HS-27A (cell line): ENCODE measurements at regions not wholly inside any gene's neighbourhood (a gene's known extent, or its start where the extent isn't known, plus 50 kb on each side); places are given as distances from the start of the nearest gene placed in this dataset.

Experiments
- DNase-seq: peaks from one replicate; pipeline ENCODE4 v3.0.0-alpha.2; 2012; ENCODE audit warnings: low read depth, missing footprints

- DNase-seq, result peak; percentile 17
These were observed 197.0 kb downstream of the MZT1 start for GRCh38 chr13:72530471-72530870.

GRCh38 chr13:72527333-72527732 lies 200.1 kb downstream of the MZT1 start:
- DNase-seq, result no peak

- no peak for DNase-seq
These were observed 203.8 kb downstream of the MZT1 start for GRCh38 chr13:72523593-72523992.

DNA sequence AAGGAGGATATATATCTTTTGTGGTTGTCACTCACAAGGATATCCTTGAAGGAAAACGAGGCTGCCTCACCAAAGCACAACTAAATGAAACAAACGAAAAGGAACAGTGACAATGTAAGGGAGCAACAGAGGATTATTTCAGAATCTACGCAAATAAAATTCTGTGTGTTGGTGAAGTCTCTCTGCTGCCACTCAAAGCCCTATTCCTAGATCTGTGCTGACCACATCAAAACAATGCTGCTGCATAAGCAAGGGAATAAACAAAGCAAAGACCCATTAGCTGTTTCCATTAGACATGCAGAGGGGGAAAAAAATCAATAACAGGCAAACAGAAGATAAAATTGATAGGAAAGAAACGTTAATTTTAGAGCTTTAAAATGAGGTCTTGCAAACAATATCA lies 204.4 kb downstream of the MZT1 start:
- DNase-seq, result no peak

- no peak for DNase-seq
These were observed 205.3 kb downstream of the MZT1 start for GRCh38 chr13:72521940-72522661.

GRCh38 chr13:72514146-72514545 lies 213.3 kb downstream of the MZT1 start:
- DNase-seq, result no peak

- no peak for DNase-seq
These were observed 219.0 kb downstream of the MZT1 start for GRCh38 chr13:72508392-72508791.

DNA sequence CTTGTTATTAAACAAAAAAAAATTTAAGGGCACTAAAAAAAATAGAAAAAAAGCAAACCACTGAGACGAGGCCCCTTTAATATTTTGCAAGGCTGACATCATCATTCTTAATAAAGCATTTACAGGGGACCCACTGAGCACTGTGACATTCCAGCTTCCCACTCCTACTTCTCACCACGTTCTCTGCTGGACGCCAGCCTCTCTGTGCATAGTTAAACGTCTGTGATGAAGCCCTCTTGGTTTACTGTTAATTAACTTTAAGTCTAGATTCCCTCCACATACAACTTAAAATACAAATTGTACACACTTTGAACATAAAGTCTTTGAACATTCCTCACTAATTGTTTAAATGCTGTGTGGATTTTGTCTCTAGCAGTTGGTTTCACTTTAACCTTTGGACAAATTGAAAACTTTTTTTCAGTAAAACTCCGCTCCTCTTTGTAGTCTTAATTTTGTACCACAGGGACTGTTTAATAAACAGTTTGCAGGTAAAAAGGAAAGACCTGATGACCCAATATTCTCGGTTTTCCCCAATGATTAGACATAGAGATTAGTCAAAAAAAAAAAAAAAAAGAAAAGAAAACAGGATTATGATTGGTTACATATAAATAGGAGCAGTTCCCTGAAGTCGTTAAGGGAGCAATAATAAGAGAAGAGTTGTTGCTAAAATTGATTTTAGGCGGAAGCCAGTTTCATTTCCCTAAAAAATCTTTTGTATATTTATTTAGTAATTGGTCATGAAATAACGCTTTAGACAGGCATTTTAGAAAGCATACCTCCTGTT lies 219.8 kb downstream of the MZT1 start:
- DNase-seq, result no peak

- DNase-seq, result no peak
These were observed 220.7 kb downstream of the MZT1 start for GRCh38 chr13:72506706-72507105.

GRCh38 chr13:72505376-72505775 lies 222.1 kb downstream of the MZT1 start:
- DNase-seq, result no peak

GRCh38 chr13:72504131-72504841 lies 223.1 kb downstream of the MZT1 start:
- no peak for DNase-seq

- DNase-seq, result no peak
These were observed 226.6 kb downstream of the MZT1 start for GRCh38 chr13:72500851-72501250.

DNA sequence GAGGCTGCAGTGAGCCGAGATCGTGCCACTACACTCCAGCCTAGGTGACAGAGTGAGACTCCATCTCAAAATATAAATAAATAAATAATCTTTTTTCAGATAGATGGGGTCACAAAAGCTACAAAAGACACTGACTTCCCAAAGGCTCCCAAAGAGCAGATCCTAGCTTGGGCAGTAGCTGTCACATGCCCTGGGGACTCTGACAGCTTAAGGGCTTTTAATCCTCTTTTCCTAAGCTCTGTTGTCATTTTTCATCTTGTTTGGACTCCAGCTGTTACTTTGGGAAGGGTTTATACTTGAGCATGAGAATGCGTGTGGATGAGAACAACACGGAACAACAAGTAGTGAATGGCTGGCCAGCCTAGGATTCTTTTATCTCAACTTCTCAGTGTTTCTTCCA lies 231.7 kb downstream of the MZT1 start:
- DNase-seq, result no peak

DNA sequence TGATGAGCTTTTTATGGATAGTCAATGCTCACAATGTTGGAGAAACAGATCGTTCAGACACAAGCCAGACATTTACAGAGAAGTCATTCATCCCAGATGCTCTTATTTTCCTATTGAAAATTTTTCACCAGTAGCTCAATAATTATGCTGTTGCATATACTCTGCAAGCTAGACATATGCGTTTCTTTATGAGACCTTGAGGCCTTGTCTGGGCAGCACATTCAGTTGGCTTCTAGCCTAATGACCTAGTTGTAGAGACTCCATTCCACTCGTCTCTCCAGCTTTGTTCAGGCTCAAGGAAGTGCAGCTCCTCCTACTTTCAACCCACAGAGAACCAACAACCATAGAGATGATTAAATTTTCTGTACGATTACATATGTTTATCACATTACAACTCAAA lies 237.7 kb downstream of the MZT1 start:
- no peak for DNase-seq

DNA sequence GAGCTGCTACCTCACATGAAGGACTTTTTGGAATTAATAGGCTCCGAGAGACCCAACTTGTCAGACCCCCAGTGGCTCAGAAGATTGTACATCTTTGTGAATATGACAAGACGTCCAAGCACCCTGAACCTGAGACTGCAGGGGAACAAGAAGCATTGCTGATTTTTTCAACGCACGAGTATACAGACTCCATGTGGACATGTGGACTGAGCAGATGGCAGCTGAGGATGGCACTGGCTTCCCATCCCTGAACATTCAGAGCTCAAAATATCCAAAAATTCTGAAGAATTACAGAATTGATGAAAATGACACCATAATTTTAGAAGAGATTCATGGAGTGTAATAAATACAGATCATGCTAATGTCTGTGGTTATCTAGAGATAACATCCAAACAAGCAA lies 254.1 kb downstream of the MZT1 start:
- DNase-seq, result no peak

- no peak for DNase-seq
These were observed 257.5 kb downstream of the MZT1 start for GRCh38 chr13:72469906-72470305.

- DNase-seq, result no peak
These were observed 263.9 kb downstream of the MZT1 start for GRCh38 chr13:72463561-72463960.

DNA sequence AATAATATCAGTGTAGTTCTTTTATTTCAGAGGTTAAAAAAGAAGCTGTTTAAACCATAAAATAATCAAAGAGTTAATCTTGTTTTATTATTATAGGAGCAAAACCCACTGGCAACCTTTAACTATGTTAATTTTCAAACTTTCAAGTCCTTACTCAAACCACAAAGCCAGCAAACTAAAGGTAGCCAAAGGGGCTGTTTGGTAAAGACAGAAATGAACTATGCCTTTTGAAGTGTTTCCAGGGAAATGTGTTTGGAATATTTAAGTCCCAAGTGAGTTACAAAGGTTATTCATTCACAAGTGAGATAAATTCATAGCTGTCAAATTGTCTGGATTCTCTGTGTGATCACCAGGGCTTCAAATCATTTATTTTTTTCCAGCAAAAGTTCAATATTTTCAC lies 264.7 kb downstream of the MZT1 start:
- DNase-seq, result no peak

DNA sequence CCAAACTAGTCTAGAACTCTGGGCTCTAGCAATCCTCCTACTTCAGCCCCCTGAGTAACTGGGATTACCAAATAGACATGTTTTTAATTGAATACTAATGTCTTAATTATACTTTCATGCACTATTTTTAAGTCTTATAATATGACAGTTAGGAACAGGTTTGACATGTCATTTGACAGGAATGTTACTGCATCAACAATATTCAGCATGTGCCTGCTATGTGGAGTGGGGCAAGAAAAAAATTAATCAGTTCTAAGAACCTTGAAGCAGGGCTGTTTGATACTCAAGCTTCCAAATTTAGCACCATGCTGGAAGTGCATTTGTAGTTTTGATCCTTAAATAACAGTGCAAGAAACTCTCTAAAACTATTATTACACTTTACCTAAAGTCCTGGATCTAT lies 265.3 kb downstream of the MZT1 start:
- DNase-seq, result no peak

DNA sequence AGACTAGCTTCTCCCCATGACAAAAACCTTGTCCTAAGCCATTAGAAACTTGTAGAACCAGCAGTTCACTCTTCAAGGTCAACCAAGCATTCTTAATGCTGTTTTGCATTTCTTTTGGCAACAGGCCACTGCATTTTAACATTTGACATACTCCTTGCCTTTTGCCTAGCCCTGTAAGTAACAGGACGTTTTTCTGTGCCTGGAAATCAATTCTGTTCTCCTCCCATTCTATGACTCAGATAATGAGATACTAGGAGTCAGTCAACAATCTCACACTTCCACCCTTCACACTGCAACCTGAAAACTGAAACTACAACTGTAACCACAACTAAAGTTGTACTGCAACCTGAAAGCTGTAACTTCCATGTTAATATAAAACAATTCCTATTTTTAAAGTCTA lies 268.7 kb downstream of the MZT1 start:
- DNase-seq, result no peak

- DNase-seq, result no peak
These were observed 270.3 kb downstream of the MZT1 start for GRCh38 chr13:72457151-72457550.

- DNase-seq, result no peak
These were observed 270.9 kb downstream of the MZT1 start for GRCh38 chr13:72456486-72456885.

- no peak for DNase-seq
These were observed 274.3 kb downstream of the MZT1 start for GRCh38 chr13:72453161-72453560.
